OCI-LY7 (cell line): ENCODE measurements at regions not wholly inside any gene's neighbourhood (a gene's known extent, or its start where the extent isn't known, plus 50 kb on each side); places are given as distances from the start of the nearest gene placed in this dataset.

Source experiments
- BruUV-seq: library from RNA; stranded (reverse); fragments of 400-500 nt; replicated peaks from 2 replicates; lab custom pipeline; 2021; lab: Mats Ljungman, UMichigan
- CTCF ChIA-PET: fragments of 300-600 bp; sonication (Branson Sonifier 250); formaldehyde crosslinking; loops from one replicate; lab custom pipeline; 2022; ENCODE audit warnings: antibody characterized with exemption; ENCODE audit not compliant: unreplicated experiment; lab: Charles Lee
- POLR2A ChIA-PET: fragments of 300-600 bp; sonication (Branson Sonifier 250); formaldehyde crosslinking; loops from one replicate; lab custom pipeline; 2022; ENCODE audit warnings: antibody characterized with exemption; lab: Charles Lee
- DNase-seq: peaks from one replicate; pipeline ENCODE4 v3.0.0-alpha.2; 2015; ENCODE audit warnings: low spot score
- H2AFZ ChIP-seq: fragments of 200-600 bp; sonication (generic), shearing (Covaris generic); 2 replicates; pipeline ENCODE4 v1.6.1; 2014; ENCODE audit warnings: mild to moderate bottlenecking, antibody characterized with exemption, low read length, moderate library complexity
- H3K27ac ChIP-seq: fragments of 200-600 bp; sonication (generic); 2 replicates; pipeline ENCODE4 v1.5.1; 2014; ENCODE audit warnings: mixed run types, low read depth, mild to moderate bottlenecking, moderate library complexity, low read length, inconsistent platforms; ENCODE audit not compliant: poor library complexity, severe bottlenecking
- H3K36me3 ChIP-seq: fragments of 200-600 bp; sonication (generic); 2 replicates; pipeline ENCODE4 v1.6.1; 2014; ENCODE audit warnings: mild to moderate bottlenecking, antibody characterized with exemption, low read length, moderate library complexity, mixed read lengths; ENCODE audit not compliant: insufficient read depth
- H3K4me1 ChIP-seq: fragments of 200-600 bp; sonication (generic); 2 replicates; pipeline ENCODE4 v1.5.1; 2014; ENCODE audit warnings: mild to moderate bottlenecking, low read length; ENCODE audit not compliant: insufficient read depth, poor library complexity, severe bottlenecking
- H3K4me2 ChIP-seq: fragments of 200-600 bp; sonication (generic); 2 replicates; pipeline ENCODE4 v1.6.1; 2014; ENCODE audit warnings: mild to moderate bottlenecking, low read length
- H3K4me3 ChIP-seq: fragments of 200-600 bp; sonication (generic); 2 replicates; pipeline ENCODE4 v1.5.1; 2014; ENCODE audit warnings: mild to moderate bottlenecking, low read depth, low read length; ENCODE audit not compliant: poor library complexity, severe bottlenecking
- H3K79me2 ChIP-seq: fragments of 200-600 bp; sonication (generic); 2 replicates; pipeline ENCODE4 v1.6.1; 2016; ENCODE audit warnings: low read depth, mild to moderate bottlenecking, low read length, moderate library complexity, mixed read lengths; ENCODE audit not compliant: insufficient read depth
- H3K9me2 ChIP-seq: fragments of 200-600 bp; sonication (generic); 2 replicates; pipeline ENCODE4 v1.6.1; 2016; ENCODE audit warnings: mild to moderate bottlenecking, low read length, mixed read lengths; ENCODE audit not compliant: insufficient read depth
- H3K9me3 ChIP-seq: fragments of 200-600 bp; sonication (generic); 2 replicates; pipeline ENCODE4 v1.6.1; 2014; ENCODE audit warnings: mild to moderate bottlenecking, mixed run types, low read length, mixed read lengths
- H4K20me1 ChIP-seq: fragments of 200-600 bp; sonication (generic); 2 replicates; pipeline ENCODE4 v1.6.1; 2014; ENCODE audit warnings: mild to moderate bottlenecking, antibody characterized with exemption, low read length, moderate library complexity, mixed read lengths; ENCODE audit not compliant: insufficient read depth
- EZH2phosphoT487 ChIP-seq: fragments of 200-600 bp; sonication (generic); IDR thresholded peaks from 2 replicates; pipeline ENCODE4 v1.6.1; 2018; ENCODE audit warnings: low read depth, borderline replicate concordance, mild to moderate bottlenecking, mixed run types, antibody characterized with exemption, low read length, moderate library complexity, mixed read lengths
- intact Hi-C: fragments of 100-400 bp; cut with micrococcal nuclease; formaldehyde crosslinking; loops from one replicate; pipeline ENCODE4 v1.10.0; 2022; ENCODE audit not compliant: unreplicated experiment
- TF ChIP-seq, protein P1 (sequence below): fragments of 200-600 bp; sonication (generic); conservative IDR thresholded peaks from 2 replicates; pipeline ENCODE4 v1.5.1; 2014; ENCODE audit warnings: mild to moderate bottlenecking, antibody characterized with exemption, low read length, moderate library complexity, mixed read lengths

- Histone ChIP-seq H3K79me2 (no peaks in the 10 kb centered on the region), H3K9me2 (no peaks in the 10 kb centered on the region), H4K20me1 (no peaks in the 10 kb centered on the region), H3K27ac (no peak overlapping the region), H3K36me3 (no peaks in the 10 kb centered on the region), H2AFZ (no peak overlapping the region), H3K4me1 (no peaks in the 10 kb centered on the region), H3K4me2 (no peak overlapping the region), H3K9me3 (0 out of 2 replicates have a peak, but pooled peaks cover 7% of the 10 kb centered on the region), H3K4me3 (no peak overlapping the region)
- TF ChIP-seq EZH2phosphoT487: no peak
- TF ChIP-seq, protein P1, sequence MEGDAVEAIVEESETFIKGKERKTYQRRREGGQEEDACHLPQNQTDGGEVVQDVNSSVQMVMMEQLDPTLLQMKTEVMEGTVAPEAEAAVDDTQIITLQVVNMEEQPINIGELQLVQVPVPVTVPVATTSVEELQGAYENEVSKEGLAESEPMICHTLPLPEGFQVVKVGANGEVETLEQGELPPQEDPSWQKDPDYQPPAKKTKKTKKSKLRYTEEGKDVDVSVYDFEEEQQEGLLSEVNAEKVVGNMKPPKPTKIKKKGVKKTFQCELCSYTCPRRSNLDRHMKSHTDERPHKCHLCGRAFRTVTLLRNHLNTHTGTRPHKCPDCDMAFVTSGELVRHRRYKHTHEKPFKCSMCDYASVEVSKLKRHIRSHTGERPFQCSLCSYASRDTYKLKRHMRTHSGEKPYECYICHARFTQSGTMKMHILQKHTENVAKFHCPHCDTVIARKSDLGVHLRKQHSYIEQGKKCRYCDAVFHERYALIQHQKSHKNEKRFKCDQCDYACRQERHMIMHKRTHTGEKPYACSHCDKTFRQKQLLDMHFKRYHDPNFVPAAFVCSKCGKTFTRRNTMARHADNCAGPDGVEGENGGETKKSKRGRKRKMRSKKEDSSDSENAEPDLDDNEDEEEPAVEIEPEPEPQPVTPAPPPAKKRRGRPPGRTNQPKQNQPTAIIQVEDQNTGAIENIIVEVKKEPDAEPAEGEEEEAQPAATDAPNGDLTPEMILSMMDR: no peak
- DNase-seq: no peak
- ChIA-PET CTCF (no interaction called here), POLR2A (no interaction called here)
- intact Hi-C loops: no loop called here
- no TSS peak for BruUV-seq
These were observed 672.8 kb upstream of the GNPDA2 start for GRCh38 chr4:45399116-45399515.

DNA sequence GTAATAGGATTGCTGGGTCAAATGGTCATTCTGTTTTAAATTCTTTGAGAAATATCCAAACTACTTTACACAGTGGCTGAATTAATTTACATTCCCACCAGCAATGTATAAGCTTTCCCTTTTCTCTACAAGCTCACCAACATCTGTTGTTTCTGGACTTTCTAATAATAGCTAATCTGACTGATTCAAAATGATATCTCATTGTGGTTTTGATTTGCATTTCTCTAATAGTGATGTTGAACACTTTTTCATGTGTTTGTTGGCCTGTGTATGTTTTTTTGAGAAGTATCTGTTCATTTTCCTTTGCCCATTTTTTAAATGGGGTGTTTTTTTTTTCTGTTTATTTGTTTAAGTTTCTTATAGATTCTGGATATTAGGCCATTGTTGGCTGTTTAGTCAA is 659.0 kb upstream of the GNPDA2 start:
- CTCF ChIA-PET: no interaction called here
- Histone ChIP-seq H3K36me3 (no peaks in the 10 kb centered on the region), H3K4me3 (no peak overlapping the region), H3K9me3 (no peaks in the 10 kb centered on the region), H2AFZ (no peak overlapping the region), H3K4me1 (no peaks in the 10 kb centered on the region), H3K79me2 (no peaks in the 10 kb centered on the region), H3K9me2 (no peaks in the 10 kb centered on the region), H3K27ac (no peak overlapping the region), H3K4me2 (no peak overlapping the region), H4K20me1 (no peaks in the 10 kb centered on the region)
- DNase-seq: no peak
- TF ChIP-seq EZH2phosphoT487: no peak
- TF ChIP-seq, protein P1: no peak
- POLR2A ChIA-PET: no interaction called here
- intact Hi-C loops: no loop called here
- no TSS peak for BruUV-seq

DNA sequence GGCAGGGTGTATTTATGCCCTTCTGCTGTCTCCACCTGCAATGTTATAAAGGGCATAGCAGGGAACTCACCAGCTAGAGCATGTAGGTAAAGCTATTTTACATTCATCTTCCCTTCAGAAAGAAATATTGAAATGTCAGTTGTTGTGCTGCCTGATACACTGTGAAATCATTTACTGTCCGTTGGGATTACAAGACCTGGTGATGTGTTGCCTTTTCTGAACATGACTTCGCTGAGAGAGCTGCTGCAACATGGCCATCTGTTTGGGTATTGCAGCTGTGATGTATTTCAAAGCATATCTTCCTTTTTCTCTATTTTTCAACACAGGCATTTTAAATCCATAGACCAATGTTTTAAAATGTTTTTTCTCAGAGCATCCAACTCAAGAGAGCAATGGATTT is 644.1 kb upstream of the GNPDA2 start:
- H2AFZ ChIP-seq: no peak overlapping the region
- no TSS peak for BruUV-seq
- no peaks in the 10 kb centered on the region for H3K9me2 ChIP-seq
- H3K4me1 ChIP-seq: no peaks in the 10 kb centered on the region
- no peaks in the 10 kb centered on the region for H3K9me3 ChIP-seq
- intact Hi-C loops: no loop called here
- DNase-seq: no peak
- no peaks in the 10 kb centered on the region for H4K20me1 ChIP-seq
- H3K4me3 ChIP-seq: no peak overlapping the region
- no peak for TF ChIP-seq EZH2phosphoT487
- H3K36me3 ChIP-seq: no peaks in the 10 kb centered on the region
- ChIA-PET POLR2A (no interaction called here), CTCF (no interaction called here)
- H3K79me2 ChIP-seq: no peaks in the 10 kb centered on the region
- no peak overlapping the region for H3K4me2 ChIP-seq
- no peak overlapping the region for H3K27ac ChIP-seq
